ENCODE measurements at regions not wholly inside any gene's neighbourhood (a gene's known extent, or its start where the extent isn't known, plus 50 kb on each side); places are given as distances from the start of the nearest gene placed in this dataset.

- Histone ChIP-seq H3K79me1 (ENCODE audit: insufficient read depth, low read depth, low read length, poor library complexity, severe bottlenecking) (no peaks in the 10 kb centered on the region), H3K4me1 (ENCODE audit: insufficient read depth, low read length) (peaks cover 4% of the 10 kb centered on the region; the same call in 1 of the 2 replicates), H4K5ac (ENCODE audit: insufficient read length, low read depth, low read length) (no peak overlapping the region), H2AK5ac (ENCODE audit: insufficient read length, low read length) (no peak overlapping the region), H3K9me3 (ENCODE audit: control insufficient read depth, low read depth, low read length) (no peaks in the 10 kb centered on the region), H3T11ph (ENCODE audit: low read length) (no peak overlapping the region), H2BK120ac (ENCODE audit: low read depth, low read length, poor library complexity, severe bottlenecking) (no peak overlapping the region), H3K14ac (ENCODE audit: insufficient read depth, low read length) (no peak overlapping the region), H3K4me2 (ENCODE audit: insufficient read depth, insufficient read length, low read length) (no peak overlapping the region), H3K27me3 (ENCODE audit: insufficient read depth, low read length) (no peaks in the 10 kb centered on the region), H3K4ac (ENCODE audit: low read depth, low read length) (no peak overlapping the region), H3K23me2 (ENCODE audit: insufficient read length, low read depth, low read length, poor library complexity, severe bottlenecking) (no peaks in the 10 kb centered on the region), H4K8ac (replicated peaks; ENCODE audit: insufficient read length, low read depth, low read length) (no peak overlapping the region), H2BK15ac (ENCODE audit: low read depth, low read length) (no peak overlapping the region), H2AFZ (ENCODE audit: low read length) (no peak overlapping the region), H3K9ac (ENCODE audit: extremely low read depth, insufficient read length, low read length) (no peak overlapping the region), H3K79me2 (ENCODE audit: insufficient read depth, low read length) (no peaks in the 10 kb centered on the region), H3K18ac (ENCODE audit: insufficient read length, low read depth, low read length) (no peak overlapping the region), H4K20me1 (ENCODE audit: control insufficient read depth, insufficient read depth, insufficient read length) (no peaks in the 10 kb centered on the region), H3K56ac (ENCODE audit: insufficient read length, low read depth, low read length) (no peak overlapping the region), H4K91ac (ENCODE audit: insufficient read length, low read depth, low read length) (no peak overlapping the region), H2BK20ac (ENCODE audit: low read depth, low read length, poor library complexity, severe bottlenecking) (no peak overlapping the region), H3K23ac (ENCODE audit: insufficient read length, low read depth, low read length) (no peak overlapping the region), H2BK5ac (ENCODE audit: insufficient read length, low read length) (no peak overlapping the region), H2BK12ac (ENCODE audit: insufficient read length, low read depth, low read length) (no peak overlapping the region), H3K27ac (ENCODE audit: insufficient read length, low read depth, low read length) (no peak overlapping the region)
- Mint-ChIP-seq H3K36me3 (ENCODE audit: insufficient read depth in 1 of 3, low read depth in 3 of 3) (peaks cover 0 to 12% (median 2%) of the 10 kb centered on the region in 3 experiments; a peak in 3 of 7 replicates), H3K27ac (no peak overlapping the region), H3K4me1 (peaks cover 18 to 22% of the 10 kb centered on the region in 2 experiments), H3K9me3 (peaks cover 6 to 9% of the 10 kb centered on the region in 2 experiments; a peak in 3 of 5 replicates), H3K4me3 (no peak overlapping the region), H3K27me3 (ENCODE audit: low read depth) (no peaks in the 10 kb centered on the region)
- DNase-seq, result no peak
- WGBS (ENCODE audit: extremely low coverage, insufficient read length, low lambda C conversion rate), result no CpG with 5 or more reads among the region's 6 CpGs
- TF ChIP-seq CTCF (conservative IDR thresholded peaks at IDR 0.05), result no peak
Measured at GRCh38 chr18:73691118-73691517, 456.5 kb downstream of the FBXO15 start.

Measured in H9 (cell line).